HG03097 (cell line): ENCODE measurements at regions not wholly inside any gene's neighbourhood (a gene's known extent, or its start where the extent isn't known, plus 50 kb on each side); places are given as distances from the start of the nearest gene placed in this dataset.
"Not testable (repeated sequence)": the region's sequence is repeated elsewhere in the genome, so short reads cannot be mapped to it uniquely, and the experiment has no call there.

ENCODE experiments used
- ATAC-seq: cut with Tn5 transposase; IDR thresholded peaks from one replicate; pipeline ENCODE4 v1.9.1; 2021; ENCODE audit not compliant: unreplicated experiment, low FRiP score

DNA sequence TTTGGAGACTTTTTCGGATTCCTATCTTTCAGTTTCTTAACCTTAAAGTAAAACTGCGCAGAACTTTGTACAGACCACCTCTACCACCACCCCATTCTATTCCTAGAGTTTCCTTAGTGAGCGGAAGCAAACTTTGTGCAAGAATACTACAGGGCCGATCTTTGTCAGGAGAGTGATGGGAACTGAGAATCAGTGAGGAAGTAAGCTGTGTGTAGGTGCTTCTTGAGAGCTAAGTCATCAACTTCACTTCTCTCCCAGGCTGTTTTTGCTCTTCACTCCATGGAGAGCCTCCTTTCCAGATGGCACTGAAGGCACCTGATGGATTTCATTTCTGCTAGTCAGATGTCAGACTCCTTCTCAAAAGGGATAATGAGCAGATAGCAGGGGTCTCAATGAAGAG, 127.3 kb downstream of the SPATA31D1 start:
- no peak for ATAC-seq

GRCh38 chr9:82116556-82116955, 128.0 kb downstream of the SPATA31D1 start:
- no peak for ATAC-seq

GRCh38 chr9:82117026-82117811, 128.6 kb downstream of the SPATA31D1 start:
- no peak for ATAC-seq

DNA sequence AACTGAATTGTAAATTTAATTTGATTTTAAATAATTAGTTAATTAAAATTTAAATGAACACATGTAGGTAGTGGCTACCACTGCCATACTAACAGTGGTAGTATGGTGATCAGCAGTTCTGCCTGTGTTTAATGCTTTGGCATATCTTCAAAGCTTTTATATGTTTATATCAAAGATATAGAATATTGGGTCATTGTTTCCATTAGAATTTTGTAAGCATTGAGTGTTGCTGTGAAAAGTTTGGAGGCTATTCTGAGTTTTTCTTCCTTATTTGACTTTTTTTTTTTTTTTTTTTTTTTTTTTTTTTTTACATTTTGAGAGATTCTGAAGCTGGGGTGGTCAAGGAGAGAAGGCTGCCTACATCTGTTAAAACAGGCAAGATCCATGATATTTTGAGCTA, 134.2 kb downstream of the SPATA31D1 start:
- ATAC-seq, result no peak

DNA sequence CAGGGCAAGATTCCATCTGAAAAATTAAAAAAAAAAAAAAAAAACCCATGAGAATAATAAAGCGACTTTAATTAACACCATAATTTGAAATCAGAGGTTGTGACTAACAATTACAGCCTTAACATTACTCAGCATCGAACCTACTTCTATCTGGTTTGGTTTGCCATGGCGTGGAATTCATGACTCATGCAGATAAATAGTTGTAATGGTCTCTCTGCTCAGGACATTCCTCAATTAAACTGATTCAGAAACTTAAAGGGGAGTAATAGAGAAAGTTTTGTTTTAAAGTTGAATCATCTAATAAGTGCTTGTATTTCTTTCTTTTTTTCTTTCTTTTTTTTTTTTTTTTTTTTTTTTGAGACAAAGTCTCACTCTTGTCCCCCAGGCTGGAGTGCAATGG, 135.5 kb downstream of the SPATA31D1 start:
- ATAC-seq, result no peak

- ATAC-seq, result no peak
These were observed 137.7 kb downstream of the SPATA31D1 start for GRCh38 chr9:82126256-82126655.

DNA sequence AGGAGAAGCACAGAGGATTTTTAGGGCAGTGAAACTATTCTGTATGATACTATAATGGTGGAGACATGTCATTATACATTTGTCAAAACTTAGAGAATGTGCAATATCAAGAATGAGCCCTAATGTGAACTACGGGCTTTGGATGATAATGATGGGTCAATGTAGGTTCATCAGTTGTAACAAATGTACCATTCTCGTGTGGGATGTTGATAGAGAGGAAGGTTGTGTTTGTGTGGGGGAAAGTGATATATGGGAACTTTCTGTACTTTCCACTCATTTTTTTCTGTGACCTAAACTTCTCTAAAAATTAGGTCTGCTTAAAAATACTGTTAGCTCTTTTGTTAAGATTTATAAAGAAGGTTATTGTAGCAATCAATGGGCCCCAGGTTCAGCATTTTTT, 138.9 kb downstream of the SPATA31D1 start:
- ATAC-seq, result no peak

DNA sequence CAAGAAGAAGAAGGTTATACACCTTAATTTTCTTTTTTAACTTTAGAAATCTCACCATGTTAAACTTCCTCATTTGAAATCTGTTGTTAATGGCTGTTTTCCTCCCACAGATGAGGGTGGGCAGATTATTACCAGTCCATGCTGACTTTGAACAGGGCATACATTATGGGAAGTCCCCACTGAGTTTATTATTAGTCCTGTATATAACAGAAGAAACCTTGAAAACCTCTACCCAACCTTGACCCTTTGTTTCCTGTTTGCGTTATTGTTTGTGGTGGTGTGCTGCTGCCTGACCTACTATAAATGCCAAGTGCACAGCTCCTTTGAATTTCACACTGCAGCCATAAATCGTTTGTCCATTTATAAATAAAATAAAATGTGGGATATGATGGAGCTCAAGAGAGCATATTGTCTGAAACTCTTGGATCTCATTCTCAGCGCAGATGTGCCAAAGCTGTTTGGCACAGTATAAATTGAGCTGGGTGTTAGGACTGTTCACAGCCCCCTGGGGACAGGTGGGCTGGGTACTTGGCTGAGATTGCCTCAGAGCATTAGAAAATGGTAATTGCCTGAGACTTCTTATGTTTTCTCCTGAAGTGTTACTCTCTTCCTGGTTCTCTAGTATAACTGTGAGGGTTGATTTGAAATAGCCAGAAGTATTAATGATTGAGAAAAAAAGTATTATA, 139.6 kb downstream of the SPATA31D1 start:
- peak; percentile 94 for ATAC-seq

DNA sequence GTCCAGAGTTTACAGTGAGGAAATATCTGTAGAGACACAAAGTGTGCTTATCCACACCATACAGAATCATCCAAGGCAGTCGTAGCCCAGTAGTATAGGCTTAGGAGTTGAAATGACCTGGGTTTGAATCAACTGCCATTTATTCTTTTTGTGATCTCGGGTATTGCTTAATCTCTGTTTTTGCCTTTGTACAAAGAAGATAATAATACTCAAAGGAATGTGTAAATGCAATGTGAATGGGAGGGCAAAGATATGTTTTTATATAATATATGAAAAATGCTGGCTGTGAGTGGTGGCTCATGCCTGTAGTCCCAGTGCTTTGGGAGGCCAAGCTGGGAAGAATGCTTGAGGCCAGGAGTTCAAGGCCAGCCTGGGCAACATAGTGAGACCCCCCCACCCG, 141.1 kb downstream of the SPATA31D1 start:
- no peak for ATAC-seq

DNA sequence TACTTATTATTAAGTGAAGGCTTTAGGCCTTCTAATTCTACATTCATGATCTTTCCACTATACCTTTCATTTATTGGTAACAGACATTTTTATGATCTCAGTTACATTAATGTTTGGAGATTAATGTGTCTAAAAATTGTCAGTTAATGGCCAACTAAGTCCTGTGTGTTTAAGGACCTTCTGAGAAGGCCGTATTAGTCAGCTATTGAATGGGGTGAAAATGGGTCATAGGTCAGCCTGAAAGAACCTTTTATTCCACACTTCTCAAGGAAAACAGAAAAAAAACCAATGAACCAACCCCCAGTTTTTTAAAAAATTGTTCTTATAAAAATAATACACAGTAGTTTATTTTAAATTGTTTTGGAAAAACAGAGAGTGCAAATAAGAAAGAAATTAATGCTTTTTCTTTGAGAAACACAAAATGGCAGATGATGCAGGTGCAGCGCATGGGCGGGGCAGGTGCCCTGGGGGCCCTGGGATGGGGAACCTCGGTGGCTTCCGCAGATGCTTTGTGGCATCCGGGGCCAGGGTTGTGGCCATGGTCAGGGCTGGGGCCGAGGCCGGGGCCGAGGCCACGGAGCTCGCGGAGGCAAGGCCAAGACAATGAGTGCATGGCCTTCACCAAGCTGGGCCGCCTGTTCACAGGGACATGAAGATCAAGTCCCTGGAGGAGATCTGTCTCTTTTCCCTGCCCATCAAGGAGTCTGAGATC, 141.9 kb downstream of the SPATA31D1 start:
- no peak for ATAC-seq

- no peak for ATAC-seq
These were observed 142.5 kb downstream of the SPATA31D1 start for GRCh38 chr9:82131072-82131471.

GRCh38 chr9:82132024-82132423, 143.5 kb downstream of the SPATA31D1 start:
- ATAC-seq, result no peak

GRCh38 chr9:82134010-82134409, 145.4 kb downstream of the SPATA31D1 start:
- no peak for ATAC-seq

- ATAC-seq, result no peak
These were observed 146.5 kb downstream of the SPATA31D1 start for GRCh38 chr9:82135106-82135505.

DNA sequence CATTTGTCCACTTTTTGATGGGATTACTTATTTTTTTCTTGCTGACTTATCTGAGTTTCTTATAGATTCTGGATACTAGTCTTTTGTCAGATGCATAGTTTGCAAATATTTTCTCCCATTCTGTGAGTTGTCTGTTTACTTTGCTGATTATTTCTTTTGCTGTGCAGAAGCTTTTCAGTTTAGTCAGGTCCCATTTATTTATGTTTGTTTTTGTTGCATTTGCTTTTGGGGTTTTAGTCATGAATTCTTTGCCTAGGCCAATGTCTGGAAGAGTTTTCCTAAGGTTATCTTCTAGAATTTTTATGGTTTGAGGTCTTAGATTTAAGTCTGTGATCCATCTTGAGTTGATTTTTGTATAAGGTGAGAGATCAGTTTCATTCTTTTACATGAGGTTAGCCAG, 149.5 kb downstream of the SPATA31D1 start:
- not testable (repeated sequence) for ATAC-seq

DNA sequence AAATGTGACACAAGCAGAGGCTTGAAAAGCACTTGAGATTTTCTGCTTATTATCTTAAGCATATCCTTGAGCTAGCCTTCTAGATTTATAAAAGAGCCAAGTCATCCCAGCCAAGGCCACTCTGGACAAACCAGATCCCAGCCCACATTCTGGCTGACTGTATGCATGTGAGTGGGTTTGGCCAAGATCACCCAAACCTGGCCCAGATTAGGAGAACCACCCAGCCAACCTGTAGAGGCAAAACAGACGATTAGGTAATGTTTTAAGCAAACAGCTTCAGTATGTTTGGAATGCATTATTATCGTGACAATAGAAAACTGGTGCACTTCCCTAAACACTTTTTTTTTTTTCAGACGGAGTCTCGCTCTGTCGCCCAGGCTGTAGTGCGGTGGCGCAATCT, 151.9 kb downstream of the SPATA31D1 start:
- ATAC-seq, result no peak

GRCh38 chr9:82144803-82145202, 156.2 kb downstream of the SPATA31D1 start:
- no peak for ATAC-seq

- ATAC-seq, result no peak
These were observed 158.1 kb downstream of the SPATA31D1 start for GRCh38 chr9:82146677-82147076.

DNA sequence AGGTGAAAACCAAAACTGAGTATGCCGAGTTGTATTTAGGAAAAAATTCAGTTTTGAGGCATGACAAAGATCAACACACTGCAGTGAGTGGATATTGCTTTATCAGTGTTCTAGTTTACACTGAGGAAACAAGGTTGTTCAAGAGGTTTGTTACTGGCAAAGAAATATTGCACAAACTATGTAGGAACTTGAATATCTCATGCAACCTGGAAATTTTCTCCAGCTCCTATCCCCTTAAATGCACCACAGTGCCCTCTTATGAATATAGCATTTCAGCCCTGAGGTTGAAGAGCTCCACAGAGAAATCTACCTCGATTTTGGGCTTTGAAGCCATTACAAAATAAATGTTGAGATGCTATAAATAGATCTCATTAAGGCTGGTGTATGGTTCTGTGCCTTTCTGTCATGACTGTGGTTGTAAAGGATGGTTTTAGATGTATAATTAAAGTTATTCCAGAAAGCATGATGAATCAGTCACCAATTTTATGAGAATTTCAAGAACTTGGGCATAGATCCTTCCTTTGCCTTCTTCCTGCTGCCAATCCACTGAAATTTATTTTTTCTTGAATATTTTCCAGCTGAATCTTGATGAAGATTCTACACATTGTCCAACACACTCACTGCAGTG, 159.3 kb downstream of the SPATA31D1 start:
- no peak for ATAC-seq

DNA sequence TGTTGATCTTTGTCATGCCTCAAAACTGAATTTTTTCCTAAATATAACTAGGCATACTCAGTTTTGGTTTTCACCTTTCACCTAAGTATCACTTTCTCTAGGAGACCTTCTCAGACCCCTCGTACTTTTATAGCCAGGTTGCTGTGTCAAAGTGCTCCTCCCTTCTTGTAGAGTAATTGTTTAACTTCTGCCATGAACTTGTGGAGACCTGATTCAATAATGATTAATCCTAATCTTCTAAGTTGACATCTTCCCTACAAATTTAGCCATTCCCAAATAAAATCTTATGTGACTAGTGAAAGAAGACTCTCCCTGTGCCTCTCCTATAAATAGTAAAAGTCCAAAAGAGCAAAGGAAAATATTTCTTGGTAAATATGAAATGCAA, 159.8 kb downstream of the SPATA31D1 start:
- ATAC-seq, result no peak

- ATAC-seq, result no peak
These were observed 160.4 kb downstream of the SPATA31D1 start for GRCh38 chr9:82148901-82149461.
